SKM-1 treated with dmso at 0.1 percent for 144 hours (cell line): ENCODE measurements at regions not wholly inside any gene's neighbourhood (a gene's known extent, or its start where the extent isn't known, plus 50 kb on each side); places are given as distances from the start of the nearest gene placed in this dataset.

ENCODE experiments used
- DNase-seq: peaks from one replicate; lab custom pipeline; 2025; ENCODE audit not compliant: unreplicated experiment; lab: John Stamatoyannopoulos, UW

- no peak for DNase-seq
Observed at GRCh38 chr5:2113348-2114131, 230.8 kb upstream of the IRX4 start.

DNA sequence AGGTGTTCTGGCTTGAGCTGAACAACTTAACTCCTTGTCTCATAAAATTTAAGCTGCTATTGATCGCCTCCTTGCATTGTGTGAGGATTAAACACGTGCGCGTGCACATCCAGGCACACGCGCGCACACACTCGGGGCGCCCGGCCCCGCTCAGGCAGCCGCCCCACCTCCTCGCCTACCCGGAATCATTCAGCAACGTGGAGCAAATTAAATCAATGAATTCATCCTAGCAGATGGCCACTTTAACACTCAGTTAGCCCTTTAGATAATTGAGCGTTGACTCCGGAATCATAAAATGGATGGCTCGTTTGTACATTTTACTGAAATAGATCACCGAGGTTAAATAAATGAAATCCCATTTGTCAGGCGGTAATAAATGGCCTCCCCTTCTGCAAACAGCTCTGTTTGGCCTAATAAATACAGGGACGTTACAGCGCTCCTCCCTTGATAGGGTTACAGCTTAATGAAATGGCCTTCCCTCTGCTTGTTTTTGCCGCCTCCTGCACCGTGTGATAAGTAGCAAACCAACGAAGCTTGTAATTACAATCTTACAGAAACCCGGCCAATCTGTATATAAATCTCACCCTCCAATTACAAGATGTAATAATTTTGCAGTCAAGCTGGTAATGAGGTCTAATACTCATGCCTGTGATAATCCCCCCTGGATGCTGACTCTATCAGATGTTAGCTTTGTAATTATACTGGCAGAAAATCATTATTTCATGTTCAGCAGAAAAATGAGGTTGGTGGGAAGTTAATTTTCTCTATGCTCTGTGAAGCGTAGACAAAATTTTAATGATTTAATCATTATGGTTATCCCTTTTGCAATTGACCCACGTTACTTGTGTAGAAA, 229.7 kb upstream of the IRX4 start:
- no peak for DNase-seq

DNA sequence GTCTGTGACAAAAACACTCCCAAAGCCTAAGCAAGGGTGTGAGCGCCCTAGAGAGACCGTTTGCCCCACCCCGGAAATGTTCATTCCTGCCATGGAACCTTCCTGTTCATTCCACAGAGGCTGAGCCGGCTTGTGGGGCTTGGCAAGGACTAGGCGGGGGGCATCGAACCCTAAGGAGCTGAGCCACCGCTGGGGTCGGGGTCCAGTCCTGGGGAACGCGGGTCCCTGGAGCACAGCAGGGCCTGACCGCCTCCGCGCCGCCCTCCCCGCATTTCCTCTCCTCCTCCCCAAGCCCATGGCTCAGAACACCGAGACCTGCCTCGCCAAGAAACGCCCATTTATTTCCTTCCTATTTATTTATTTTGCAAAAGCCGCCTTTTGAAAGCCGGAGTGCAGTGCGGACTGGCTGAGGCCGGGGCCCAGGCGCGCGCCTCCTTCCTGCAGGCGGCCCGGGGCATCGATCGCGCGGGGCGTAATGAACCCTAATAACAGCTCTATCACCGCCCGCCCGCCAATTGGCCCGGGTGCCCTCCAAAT, 228.9 kb upstream of the IRX4 start:
- no peak for DNase-seq

- no peak for DNase-seq
Observed at GRCh38 chr5:2110934-2111462, 228.3 kb upstream of the IRX4 start.

GRCh38 chr5:2110137-2110933, 227.6 kb upstream of the IRX4 start:
- DNase-seq = no peak

GRCh38 chr5:2109566-2109965, 226.8 kb upstream of the IRX4 start:
- DNase-seq = no peak

DNA sequence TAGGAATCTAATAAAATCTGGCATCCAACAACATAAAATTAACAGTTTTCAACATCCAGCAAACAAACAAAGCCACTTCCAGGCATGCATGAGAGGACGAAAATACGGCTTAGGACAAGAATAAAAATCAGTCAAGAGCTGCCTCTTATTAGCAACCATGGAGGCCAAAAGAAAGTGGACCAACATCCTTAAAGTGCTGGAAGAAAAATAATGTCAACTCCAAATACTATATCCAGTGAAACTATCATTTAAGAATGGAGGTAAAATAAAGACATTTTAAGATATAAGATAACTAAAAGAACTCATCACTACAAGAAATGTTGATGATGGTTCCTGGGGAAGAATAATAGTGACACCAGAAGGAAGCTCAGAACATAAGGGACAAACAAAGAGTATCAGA, 224.0 kb upstream of the IRX4 start:
- DNase-seq = no peak

DNA sequence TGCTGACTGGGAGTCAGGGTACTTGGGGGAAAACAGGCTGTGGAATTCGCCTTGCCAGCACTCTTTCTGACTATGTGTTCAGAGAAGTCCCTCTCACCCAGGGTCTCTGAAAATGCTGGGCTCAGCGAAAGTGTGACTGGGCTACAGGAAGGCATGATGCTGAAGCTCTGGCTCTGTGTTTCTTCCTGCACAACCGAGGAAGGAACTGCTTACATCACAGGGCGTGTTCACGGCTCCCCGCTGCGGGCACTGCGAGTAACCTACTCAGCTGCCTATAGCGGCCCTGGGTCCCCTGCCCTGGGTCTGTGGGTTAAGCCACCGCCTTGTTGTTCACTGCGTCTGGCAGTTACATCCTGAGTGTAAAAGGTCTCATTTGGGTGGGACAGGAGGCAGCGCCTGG, 222.4 kb upstream of the IRX4 start:
- no peak for DNase-seq

- no peak for DNase-seq
Observed at GRCh38 chr5:2103940-2104339, 221.2 kb upstream of the IRX4 start.

DNA sequence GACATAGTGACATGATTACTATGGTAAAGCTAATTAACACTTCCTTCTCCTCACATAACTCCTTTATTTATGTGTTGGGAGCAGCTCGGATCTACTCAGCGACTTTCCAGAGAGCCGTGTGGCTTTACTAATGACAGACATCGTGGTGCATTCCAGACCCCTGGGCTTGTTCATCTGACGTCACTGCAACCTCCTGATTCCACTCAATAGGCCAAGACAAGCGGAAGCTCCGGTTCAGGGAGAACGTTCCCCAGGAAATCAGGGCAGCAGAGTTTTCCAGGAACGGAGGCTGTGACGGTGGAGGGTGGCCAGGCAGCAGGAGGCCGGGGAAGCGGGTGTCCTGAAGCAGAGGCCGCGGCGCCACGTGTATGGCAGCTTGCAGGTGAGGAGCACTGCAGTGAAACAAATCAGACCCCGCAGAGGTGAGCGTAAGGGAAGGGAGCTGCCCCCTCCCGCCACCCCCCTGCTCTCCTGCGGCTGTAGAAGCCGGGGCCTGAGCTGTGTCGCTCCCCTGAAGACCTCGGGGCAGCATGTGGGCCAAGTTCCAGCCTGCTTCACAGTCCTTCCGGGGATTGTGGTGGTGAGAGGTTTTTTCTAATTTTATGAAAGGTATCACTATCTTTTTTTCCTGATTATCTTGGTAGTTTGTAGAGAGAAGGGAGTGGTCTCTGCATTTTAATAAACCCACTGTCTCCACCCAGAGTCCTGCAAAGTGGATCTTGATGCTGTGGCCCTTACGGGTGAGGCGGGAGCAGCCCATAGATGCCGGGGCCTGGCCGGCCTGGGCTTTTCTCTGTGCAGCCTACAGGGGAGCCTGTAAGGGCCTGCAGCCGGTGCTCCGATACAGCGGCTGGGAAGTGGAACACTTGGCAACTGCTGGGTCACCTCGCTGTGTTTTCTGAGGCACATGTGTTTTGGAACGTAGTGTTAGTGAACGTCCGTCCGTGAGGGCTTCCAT, 220.4 kb upstream of the IRX4 start:
- DNase-seq = no peak

- no peak for DNase-seq
Observed at GRCh38 chr5:2101685-2102084, 219.0 kb upstream of the IRX4 start.

GRCh38 chr5:2096887-2097505, 214.3 kb upstream of the IRX4 start:
- DNase-seq = no peak

DNA sequence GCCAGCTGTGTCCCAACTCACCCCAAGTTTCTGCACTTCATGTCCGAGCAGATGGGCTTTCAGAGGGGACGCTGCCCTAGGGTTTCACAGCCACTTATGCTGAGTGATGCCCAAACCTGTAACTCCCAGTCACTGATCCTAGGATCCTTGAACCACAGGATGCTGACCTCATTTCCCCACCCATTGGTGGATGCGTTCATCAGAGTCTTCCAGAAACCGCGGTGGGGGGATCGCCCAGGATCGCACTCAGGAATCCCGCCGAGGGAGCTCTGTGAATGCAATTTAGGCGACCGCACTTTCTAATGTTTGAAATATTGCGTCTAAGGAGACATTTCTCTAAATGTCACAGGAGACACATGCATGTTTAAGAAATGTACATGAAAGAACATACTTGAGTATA, 212.3 kb upstream of the IRX4 start:
- no peak for DNase-seq

DNA sequence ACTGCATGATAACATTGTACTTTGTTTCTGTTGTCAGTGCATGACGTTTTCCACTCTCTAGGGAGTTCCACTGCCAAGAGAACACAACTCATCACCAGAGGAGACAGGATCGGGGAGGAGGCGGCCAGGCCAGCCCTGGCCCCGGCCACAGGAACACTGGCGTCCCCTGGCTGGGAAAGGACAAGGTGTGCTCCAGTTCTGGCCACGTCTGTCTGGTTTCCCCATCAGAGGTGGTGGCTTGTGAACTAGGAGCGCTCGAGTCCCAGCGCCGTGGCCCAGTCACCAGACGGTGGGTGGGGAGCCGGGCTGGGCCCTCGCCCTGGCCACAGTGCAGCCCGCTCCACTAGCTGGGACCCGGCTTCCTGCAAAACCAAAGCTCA, 211.9 kb upstream of the IRX4 start:
- no peak for DNase-seq

DNA sequence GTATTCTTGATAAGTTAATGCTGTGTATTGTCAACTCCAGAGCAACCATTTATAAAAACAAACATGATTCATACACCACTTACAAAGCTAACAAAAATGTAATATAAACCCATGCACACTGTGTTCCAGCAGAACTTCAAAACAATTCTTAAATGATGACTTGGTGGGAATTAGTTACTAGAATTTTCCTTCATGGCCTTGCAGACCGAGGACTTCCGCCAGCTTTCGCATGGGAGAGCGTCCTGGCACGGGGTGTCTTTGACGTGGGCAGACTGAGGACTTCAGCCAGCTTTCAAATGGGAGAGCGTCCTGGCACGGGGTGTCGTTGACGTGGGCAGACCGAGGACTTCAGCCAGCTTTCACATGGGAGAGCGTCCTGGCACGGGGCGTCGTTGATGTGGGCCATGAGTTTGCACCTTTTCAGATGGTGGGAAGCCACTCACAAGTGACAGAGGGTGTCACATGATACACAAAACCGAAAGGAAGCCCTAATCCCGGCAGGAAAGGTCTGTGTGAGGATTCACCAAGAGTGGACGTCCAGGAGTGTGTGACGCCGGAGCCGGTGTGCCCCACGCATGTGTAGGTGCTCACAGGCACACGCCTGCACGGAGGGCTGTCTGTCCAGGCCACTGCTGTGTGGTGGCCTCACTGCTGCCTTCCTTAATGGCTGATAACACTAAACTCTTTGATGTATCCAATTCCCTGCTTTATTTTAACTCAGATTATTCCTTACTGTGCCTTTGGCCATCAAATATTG, 211.3 kb upstream of the IRX4 start:
- DNase-seq = no peak

GRCh38 chr5:2091921-2092320, 209.2 kb upstream of the IRX4 start:
- no peak for DNase-seq

GRCh38 chr5:2087980-2088379, 205.3 kb upstream of the IRX4 start:
- no peak for DNase-seq

DNA sequence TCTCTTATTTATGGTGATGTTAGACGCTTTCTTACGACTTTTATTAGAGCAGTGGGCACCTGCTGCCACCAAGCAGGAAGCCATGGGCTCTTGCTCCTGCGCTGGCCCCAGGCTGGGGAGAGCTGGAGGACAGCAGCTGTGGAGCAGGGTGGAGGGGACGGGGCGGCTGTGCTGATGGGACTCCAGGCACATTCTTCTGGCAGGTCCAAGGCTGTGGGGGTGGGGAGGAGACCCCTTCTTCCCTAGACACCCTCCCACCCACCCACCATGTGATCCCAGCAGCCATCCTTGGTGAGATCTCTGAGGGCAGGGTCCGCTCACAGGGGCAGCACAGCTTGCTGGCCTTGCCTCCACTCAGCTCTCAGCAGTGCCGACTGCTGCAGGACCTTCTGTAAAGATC, 192.6 kb upstream of the IRX4 start:
- no peak for DNase-seq

- DNase-seq = no peak
Observed at GRCh38 chr5:2071562-2071961, 188.8 kb upstream of the IRX4 start.
